MM.1S (cell line): ENCODE measurements at regions not wholly inside any gene's neighbourhood (a gene's known extent, or its start where the extent isn't known, plus 50 kb on each side); places are given as distances from the start of the nearest gene placed in this dataset.

Source experiments
- EZH2phosphoT487 ChIP-seq: fragments of 300-600 bp; sonication (generic); IDR thresholded peaks from 2 replicates; pipeline ENCODE4 v1.6.1; 2018; ENCODE audit warnings: antibody characterized with exemption, low read length
- TF ChIP-seq, protein P1 (sequence below): fragments of 300-600 bp; sonication (generic); IDR thresholded peaks from 2 replicates; pipeline ENCODE4 v1.5.1; 2016; ENCODE audit warnings: antibody characterized with exemption, low read length, mixed read lengths

DNA sequence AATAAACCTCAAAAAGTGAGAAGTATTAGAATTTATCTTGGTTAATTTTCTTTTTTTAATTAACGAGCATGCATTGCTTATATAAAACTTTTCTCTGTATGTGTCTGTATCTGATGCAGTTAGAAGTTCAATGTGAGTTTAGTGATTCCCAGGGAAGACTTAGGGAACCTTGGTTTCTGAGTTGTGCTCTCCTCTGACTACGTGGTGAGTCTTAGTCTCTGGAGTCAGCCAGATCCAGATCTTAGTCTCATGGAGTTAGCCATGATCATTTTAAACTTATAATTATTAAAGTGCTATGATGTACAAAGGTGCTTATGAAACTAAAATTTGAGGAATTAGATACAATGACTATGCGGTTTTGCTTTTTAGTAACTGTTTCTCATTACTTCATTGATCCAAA, 285.3 kb upstream of the DMRT1 start:
- TF ChIP-seq, protein P1, sequence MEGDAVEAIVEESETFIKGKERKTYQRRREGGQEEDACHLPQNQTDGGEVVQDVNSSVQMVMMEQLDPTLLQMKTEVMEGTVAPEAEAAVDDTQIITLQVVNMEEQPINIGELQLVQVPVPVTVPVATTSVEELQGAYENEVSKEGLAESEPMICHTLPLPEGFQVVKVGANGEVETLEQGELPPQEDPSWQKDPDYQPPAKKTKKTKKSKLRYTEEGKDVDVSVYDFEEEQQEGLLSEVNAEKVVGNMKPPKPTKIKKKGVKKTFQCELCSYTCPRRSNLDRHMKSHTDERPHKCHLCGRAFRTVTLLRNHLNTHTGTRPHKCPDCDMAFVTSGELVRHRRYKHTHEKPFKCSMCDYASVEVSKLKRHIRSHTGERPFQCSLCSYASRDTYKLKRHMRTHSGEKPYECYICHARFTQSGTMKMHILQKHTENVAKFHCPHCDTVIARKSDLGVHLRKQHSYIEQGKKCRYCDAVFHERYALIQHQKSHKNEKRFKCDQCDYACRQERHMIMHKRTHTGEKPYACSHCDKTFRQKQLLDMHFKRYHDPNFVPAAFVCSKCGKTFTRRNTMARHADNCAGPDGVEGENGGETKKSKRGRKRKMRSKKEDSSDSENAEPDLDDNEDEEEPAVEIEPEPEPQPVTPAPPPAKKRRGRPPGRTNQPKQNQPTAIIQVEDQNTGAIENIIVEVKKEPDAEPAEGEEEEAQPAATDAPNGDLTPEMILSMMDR: no peak
- no peak for TF ChIP-seq EZH2phosphoT487
